Naive thymus-derived CD4-positive, alpha-beta T cell (primary cell): ENCODE measurements at regions not wholly inside any gene's neighbourhood (a gene's known extent, or its start where the extent isn't known, plus 50 kb on each side); places are given as distances from the start of the nearest gene placed in this dataset.

Experiments
- ATAC-seq: fragments of 150-1000 bp; cut with Tn5 transposase; 2 replicates; pipeline ENCODE4 v1.10.0; 2021; ENCODE audit warnings: mild to moderate bottlenecking, moderate library complexity
- CTCF ChIA-PET: fragments of 350-600 bp; sonication (Branson Sonifier 250); formaldehyde crosslinking; loops from one replicate; lab custom pipeline; 2021; ENCODE audit warnings: antibody characterized with exemption; lab: Charles Lee
- POLR2A ChIA-PET: fragments of 350-600 bp; sonication (Branson Sonifier 250); formaldehyde crosslinking; loops from one replicate; lab custom pipeline; 2021; ENCODE audit warnings: antibody characterized with exemption, inconsistent platforms; lab: Charles Lee
- DNase-seq, 9 donors: peaks; one replicate each; pipeline versions ENCODE4 v3.0.0 to v3.0.0-alpha.2; 2020 to 2022; ENCODE audit warnings: mixed read lengths in 1 of 9
- H3K27ac ChIP-seq: one replicate; pipeline ENCODE4 v1.7.0; 2013; ENCODE audit warnings: mild to moderate bottlenecking, low read depth, low read length, moderate library complexity
- H3K27me3 ChIP-seq, 2 donors: one replicate each; pipeline ENCODE4 v1.7.0; 2013; ENCODE audit warnings: low read length in 2 of 2, mild to moderate bottlenecking in 2 of 2, moderate library complexity in 2 of 2; ENCODE audit not compliant: control insufficient read depth in 2 of 2, insufficient read depth in 2 of 2
- H3K36me3 ChIP-seq, 3 experiments: 1 replicate in 2 of 3; 2 replicates in 1 of 3; pipeline ENCODE4 v1.7.0; 2013; ENCODE audit warnings: low read length in 3 of 3, mild to moderate bottlenecking in 3 of 3, moderate library complexity in 1 of 3; ENCODE audit not compliant: insufficient read depth in 3 of 3, control insufficient read depth in 2 of 3
- H3K4me1 ChIP-seq, 2 donors: one replicate each; pipeline ENCODE4 v1.7.0; 2013; ENCODE audit warnings: low read length in 2 of 2, mild to moderate bottlenecking in 2 of 2, moderate library complexity in 1 of 2; ENCODE audit not compliant: control insufficient read depth in 2 of 2, insufficient read depth in 2 of 2
- H3K4me3 ChIP-seq: 2 replicates; pipeline ENCODE4 v1.7.0; 2013; ENCODE audit warnings: mild to moderate bottlenecking, low read length
- H3K9me3 ChIP-seq, 3 experiments: 1 replicate in 2 of 3; 2 replicates in 1 of 3; pipeline ENCODE4 v1.7.0; 2013; ENCODE audit warnings: low read length in 3 of 3; ENCODE audit not compliant: control insufficient read depth in 2 of 3
- H3K27ac Mint-ChIP-seq, 9 donors: one replicate each; pipeline ENCODE4 v1.8.0; 2020 to 2022; ENCODE audit warnings: mixed read lengths in 9 of 9, mild to moderate bottlenecking in 8 of 9, moderate library complexity in 5 of 9, inconsistent platforms in 2 of 9
- H3K27me3 Mint-ChIP-seq, 5 donors: one replicate each; pipeline ENCODE4 v1.8.0; 2021 to 2022; ENCODE audit warnings: mixed read lengths in 5 of 5, mild to moderate bottlenecking in 1 of 5
- H3K36me3 Mint-ChIP-seq, 5 donors: one replicate each; pipeline ENCODE4 v1.8.0; 2020 to 2022; ENCODE audit warnings: mixed read lengths in 5 of 5, mild to moderate bottlenecking in 3 of 5, inconsistent platforms in 1 of 5
- H3K4me1 Mint-ChIP-seq, 7 donors: one replicate each; pipeline ENCODE4 v1.8.0; 2020 to 2022; ENCODE audit warnings: mixed read lengths in 7 of 7, mild to moderate bottlenecking in 3 of 7, inconsistent platforms in 1 of 7
- H3K4me3 Mint-ChIP-seq, 10 donors: one replicate each; pipeline ENCODE4 v1.8.0; 2020 to 2022; ENCODE audit warnings: mild to moderate bottlenecking in 10 of 10, mixed read lengths in 10 of 10, moderate library complexity in 6 of 10, inconsistent platforms in 2 of 10
- H3K9me3 Mint-ChIP-seq, 11 donors: one replicate each; pipeline ENCODE4 v1.8.0; 2020 to 2022; ENCODE audit warnings: mixed read lengths in 11 of 11, mild to moderate bottlenecking in 4 of 11, inconsistent platforms in 1 of 11, moderate library complexity in 1 of 11
- intact Hi-C, 2 donors: fragments of 100-400 bp; cut with micrococcal nuclease; formaldehyde crosslinking; loops; one replicate each; pipeline ENCODE4 v1.15.1; 2023

DNA sequence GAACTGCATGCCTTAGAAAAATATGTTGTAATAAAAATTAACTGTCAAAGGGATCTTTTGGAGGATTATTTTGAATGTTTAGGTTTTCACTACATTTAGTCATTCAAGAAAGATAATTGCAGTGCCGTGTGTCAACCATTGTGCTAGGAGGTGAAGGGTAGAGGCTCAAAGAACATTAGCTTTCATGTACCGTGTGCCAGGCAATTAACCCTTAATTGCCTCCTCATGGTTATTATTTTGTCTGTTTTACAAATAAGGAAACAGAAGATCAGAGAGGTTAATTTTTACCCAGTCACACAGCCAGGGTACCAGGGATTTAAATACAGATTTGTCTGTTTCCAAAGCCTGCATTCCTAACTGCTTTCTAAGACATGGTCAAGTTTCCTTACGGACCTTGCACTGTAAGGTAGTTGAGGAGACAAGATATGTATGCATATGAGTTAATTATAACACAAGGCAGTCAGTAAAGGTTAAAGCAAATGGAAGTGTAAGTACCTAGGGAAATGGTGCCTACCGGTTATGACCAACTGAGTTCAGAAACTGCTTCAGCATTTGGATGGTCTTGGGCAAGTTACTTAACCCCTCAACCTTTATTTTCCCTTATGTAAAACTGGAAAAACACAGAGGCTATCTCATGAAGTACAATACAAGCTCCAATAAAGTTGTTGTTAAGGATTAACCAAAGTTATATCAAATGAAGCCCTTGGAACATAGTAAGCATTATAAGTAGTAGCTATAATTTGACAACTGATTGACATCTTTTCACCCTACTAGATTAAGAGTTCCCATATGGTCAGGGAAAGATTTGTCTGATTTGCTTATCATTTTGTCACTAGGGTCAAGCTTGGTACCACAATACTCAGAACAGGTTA lies 434.9 kb downstream of the MBD2 start:
- H3K4me3 ChIP-seq: no peak overlapping the region
- H3K4me3 Mint-ChIP-seq: no peak overlapping the region

DNA sequence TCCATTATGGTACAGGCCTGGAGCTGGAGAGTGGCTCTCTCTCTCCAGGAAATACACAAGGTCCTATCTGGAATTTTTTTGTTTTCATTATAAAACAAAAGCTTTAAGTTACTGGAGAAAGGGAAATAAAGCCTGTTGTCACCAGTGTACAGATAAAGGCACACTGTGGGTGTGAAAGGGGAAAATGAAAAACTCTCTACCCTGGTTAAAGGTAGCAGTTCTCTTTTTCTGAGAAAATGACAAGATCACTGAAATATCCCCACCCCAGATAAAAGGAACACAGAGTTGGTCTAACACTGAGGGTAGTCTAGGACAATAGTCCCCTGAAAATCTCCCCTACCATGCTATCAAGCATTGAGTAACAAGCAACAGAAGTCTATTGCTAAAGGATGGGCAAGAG lies 438.7 kb downstream of the MBD2 start:
- H3K36me3 Mint-ChIP-seq: no peaks in the 10 kb centered on the region
- no peaks in the 10 kb centered on the region for H3K4me1 Mint-ChIP-seq
- POLR2A ChIA-PET: no interaction called here
- CTCF ChIA-PET: no interaction called here
- no peak overlapping the region for H3K27ac ChIP-seq
- H3K27me3 Mint-ChIP-seq: no peaks in the 10 kb centered on the region
- H3K9me3 ChIP-seq: no peaks in the 10 kb centered on the region
- no peak overlapping the region for H3K27ac Mint-ChIP-seq
- no peaks in the 10 kb centered on the region for H3K36me3 ChIP-seq
- H3K27me3 ChIP-seq: no peaks in the 10 kb centered on the region
- no peaks in the 10 kb centered on the region for H3K4me1 ChIP-seq
- intact Hi-C loops: no loop called here
- DNase-seq (no peak), ATAC-seq (no peak)
- peaks cover 0 to 8% (median under 1%) of the 10 kb centered on the region in 11 donors for H3K9me3 Mint-ChIP-seq
- H3K4me3 Mint-ChIP-seq: no peak overlapping the region
- no peak overlapping the region for H3K4me3 ChIP-seq

More for the DNA sequence above, 434.9 kb downstream of the MBD2 start:
- Histone ChIP-seq H3K9me3 (no peaks in the 10 kb centered on the region), H3K27me3 (no peaks in the 10 kb centered on the region), H3K4me1 (no peaks in the 10 kb centered on the region), H3K27ac (no peak overlapping the region), H3K36me3 (no peaks in the 10 kb centered on the region)
- ATAC-seq (no peak), DNase-seq (no peak)
- intact Hi-C loops: no loop called here
- ChIA-PET CTCF (no interaction called here), POLR2A (no interaction called here)
- Mint-ChIP-seq H3K27ac (no peak overlapping the region), H3K4me1 (no peaks in the 10 kb centered on the region), H3K27me3 (no peaks in the 10 kb centered on the region), H3K36me3 (no peaks in the 10 kb centered on the region), H3K9me3 (peaks cover 0 to 9% (median 5%) of the 10 kb centered on the region in 11 donors)

GRCh38 chr18:53784253-53784652 lies 440.2 kb downstream of the MBD2 start:
- intact Hi-C loops: no loop called here
- H3K4me3 ChIP-seq: no peak overlapping the region
- Mint-ChIP-seq H3K27me3 (no peaks in the 10 kb centered on the region), H3K4me3 (no peak overlapping the region), H3K27ac (no peak overlapping the region), H3K4me1 (no peaks in the 10 kb centered on the region), H3K36me3 (no peaks in the 10 kb centered on the region), H3K9me3 (peaks cover 0 to 13% (median 4%) of the 10 kb centered on the region in 11 donors)
- DNase-seq (no peak), ATAC-seq (no peak)
- ChIA-PET CTCF (no interaction called here), POLR2A (no interaction called here)
- no peaks in the 10 kb centered on the region for H3K36me3 ChIP-seq
- H3K27me3 ChIP-seq: no peaks in the 10 kb centered on the region
- no peaks in the 10 kb centered on the region for H3K9me3 ChIP-seq
- H3K4me1 ChIP-seq: no peaks in the 10 kb centered on the region
- H3K27ac ChIP-seq: no peak overlapping the region

- Histone ChIP-seq H3K27me3 (no peaks in the 10 kb centered on the region), H3K36me3 (no peaks in the 10 kb centered on the region), H3K9me3 (no peaks in the 10 kb centered on the region), H3K4me1 (no peaks in the 10 kb centered on the region), H3K27ac (no peak overlapping the region), H3K4me3 (no peak overlapping the region)
- ATAC-seq (no peak), DNase-seq (no peak)
- Mint-ChIP-seq H3K4me3 (no peak overlapping the region), H3K36me3 (no peaks in the 10 kb centered on the region), H3K27me3 (no peaks in the 10 kb centered on the region), H3K27ac (no peak overlapping the region), H3K4me1 (no peaks in the 10 kb centered on the region), H3K9me3 (peaks cover 0 to 29% (median 4%) of the 10 kb centered on the region in 11 donors)
- intact Hi-C loops: no loop called here
- ChIA-PET CTCF (no interaction called here), POLR2A (no interaction called here)
These were observed 443.8 kb downstream of the MBD2 start for GRCh38 chr18:53780666-53781065.

- DNase-seq: no peak
- ChIA-PET CTCF (no interaction called here), POLR2A (no interaction called here)
- no peak overlapping the region for H3K4me3 Mint-ChIP-seq
- no peaks in the 10 kb centered on the region for H3K36me3 Mint-ChIP-seq
- intact Hi-C loops: no loop called here
- no peaks in the 10 kb centered on the region for H3K9me3 ChIP-seq
- H3K27ac ChIP-seq: no peak overlapping the region
- H3K9me3 Mint-ChIP-seq: peaks cover 2 to 28% (median 8%) of the 10 kb centered on the region in 11 donors
- no peaks in the 10 kb centered on the region for H3K27me3 Mint-ChIP-seq
- no peak overlapping the region for H3K4me3 ChIP-seq
- no peaks in the 10 kb centered on the region for H3K4me1 ChIP-seq
- no peaks in the 10 kb centered on the region for H3K27me3 ChIP-seq
- no peaks in the 10 kb centered on the region for H3K4me1 Mint-ChIP-seq
- no peak for ATAC-seq
- no peaks in the 10 kb centered on the region for H3K36me3 ChIP-seq
- H3K27ac Mint-ChIP-seq: no peak overlapping the region
These were observed 452.2 kb downstream of the MBD2 start for GRCh38 chr18:53772293-53772692.

DNA sequence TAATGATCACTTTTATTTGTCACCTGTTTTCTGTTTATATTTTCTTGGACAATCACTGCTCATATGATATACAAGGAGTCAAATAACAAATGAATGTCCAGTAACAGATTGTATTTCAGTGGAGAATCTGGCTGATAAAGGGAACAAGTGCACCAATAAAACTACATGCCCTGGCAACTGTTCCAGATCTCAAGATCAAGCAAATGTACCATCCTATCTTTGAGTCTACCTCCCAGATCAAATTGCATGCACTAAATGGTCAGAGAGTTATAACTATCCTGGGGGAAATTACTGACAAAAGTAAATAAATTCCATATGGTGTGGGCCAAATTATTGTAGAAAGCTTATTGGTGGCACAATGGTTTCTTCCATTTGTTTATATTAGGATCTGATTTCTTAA lies 452.8 kb downstream of the MBD2 start:
- H3K4me1 Mint-ChIP-seq: no peaks in the 10 kb centered on the region

DNA sequence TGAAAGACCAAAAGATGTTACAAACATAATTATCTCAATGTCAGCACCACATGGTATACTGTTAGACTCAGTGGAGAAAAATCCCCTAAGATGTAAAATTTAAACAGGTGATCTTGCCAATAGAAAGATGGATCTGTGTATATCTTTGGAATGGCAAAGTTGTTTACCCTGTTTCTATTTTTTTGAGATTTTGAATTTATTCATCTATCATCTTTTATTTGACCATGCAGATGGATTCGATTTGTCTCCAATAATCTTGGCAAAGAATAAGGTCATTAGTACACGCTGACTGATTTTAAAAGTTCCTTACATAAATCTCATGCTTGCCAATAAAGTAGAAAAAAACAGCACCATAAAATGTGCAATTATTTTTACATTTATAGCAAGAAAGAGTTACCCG lies 459.3 kb downstream of the MBD2 start:
- CTCF ChIA-PET: no interaction called here

More for the DNA sequence above, 452.8 kb downstream of the MBD2 start:
- no peak overlapping the region for H3K4me3 ChIP-seq
- ATAC-seq: no peak
- H3K36me3 Mint-ChIP-seq: no peaks in the 10 kb centered on the region
- CTCF ChIA-PET: no interaction called here
- no peaks in the 10 kb centered on the region for H3K27me3 ChIP-seq
- H3K9me3 ChIP-seq: no peaks in the 10 kb centered on the region
- H3K4me1 ChIP-seq: no peaks in the 10 kb centered on the region
- no peaks in the 10 kb centered on the region for H3K27me3 Mint-ChIP-seq
- H3K27ac Mint-ChIP-seq: no peak overlapping the region
- POLR2A ChIA-PET: no interaction called here
- no peak overlapping the region for H3K27ac ChIP-seq
- H3K36me3 ChIP-seq: no peaks in the 10 kb centered on the region
- peaks cover 4 to 33% (median 9%) of the 10 kb centered on the region in 11 donors for H3K9me3 Mint-ChIP-seq
- no peak for DNase-seq
- H3K4me3 Mint-ChIP-seq: no peak overlapping the region
- intact Hi-C loops: no loop called here

More for the DNA sequence above, 459.3 kb downstream of the MBD2 start:
- intact Hi-C loops: no loop called here
- Mint-ChIP-seq H3K27me3 (no peaks in the 10 kb centered on the region), H3K27ac (no peak overlapping the region), H3K4me3 (no peak overlapping the region), H3K36me3 (peaks cover 0 to 4% (median 0%) of the 10 kb centered on the region in 5 donors), H3K4me1 (no peaks in the 10 kb centered on the region), H3K9me3 (peaks cover 5 to 35% (median 11%) of the 10 kb centered on the region in 11 donors)
- H3K36me3 ChIP-seq: no peaks in the 10 kb centered on the region
- DNase-seq: no peak
- H3K27me3 ChIP-seq: no peaks in the 10 kb centered on the region
- H3K9me3 ChIP-seq: no peaks in the 10 kb centered on the region
- no peak overlapping the region for H3K4me3 ChIP-seq
- H3K27ac ChIP-seq: no peak overlapping the region
- H3K4me1 ChIP-seq: no peaks in the 10 kb centered on the region
- POLR2A ChIA-PET: no interaction called here
- ATAC-seq: no peak
